HG03558 (cell line): ENCODE measurements at regions not wholly inside any gene's neighbourhood (a gene's known extent, or its start where the extent isn't known, plus 50 kb on each side); places are given as distances from the start of the nearest gene placed in this dataset.

Experiments
- ATAC-seq: cut with Tn5 transposase; IDR thresholded peaks from one replicate; pipeline ENCODE4 v1.9.1; 2021; ENCODE audit warnings: moderate number of reproducible peaks; ENCODE audit not compliant: unreplicated experiment; ENCODE audit errors: extremely low read depth

DNA sequence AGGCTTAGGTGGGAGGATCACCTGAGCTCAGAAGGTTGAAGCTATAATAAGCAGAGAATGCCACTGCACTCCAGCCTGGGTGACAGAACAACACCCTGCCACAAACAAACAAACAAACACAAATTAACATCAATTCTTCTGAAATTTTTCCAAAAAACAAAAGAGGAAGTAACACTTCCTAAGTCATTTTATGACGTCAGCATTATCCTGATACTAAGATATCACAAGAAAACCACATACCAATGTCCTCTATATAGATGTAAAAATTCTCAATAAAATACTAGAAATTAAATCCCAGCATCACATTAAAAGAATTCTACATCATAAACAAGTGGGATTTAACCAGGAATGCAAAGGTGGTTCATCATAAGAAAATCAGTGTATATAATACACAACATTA lies 64.4 kb upstream of the STK26 start:
- no peak for ATAC-seq

GRCh38 chrX:131970347-131970746 lies 52.8 kb upstream of the STK26 start:
- ATAC-seq = no peak
